ENCODE measurements at regions not wholly inside any gene's neighbourhood (a gene's known extent, or its start where the extent isn't known, plus 50 kb on each side); places are given as distances from the start of the nearest gene placed in this dataset.
"Not testable (repeated sequence)": the region's sequence is repeated elsewhere in the genome, so short reads cannot be mapped to it uniquely, and the experiment has no call there.

GRCh38 chrY:11070250-11071113 is 1542.8 kb downstream of the TSPY10 start:
- Mint-ChIP-seq H3K9me3 (peaks cover 3% of the 10 kb centered on the region), H3K27me3 (no peaks in the 10 kb centered on the region), H3K4me1 (ENCODE audit: low read depth) (no peaks in the 10 kb centered on the region), H3K4me3 (no peak overlapping the region), H3K36me3 (no peaks in the 10 kb centered on the region), H3K27ac (no peak overlapping the region)
- DNase-seq, result no peak
- ChIA-PET POLR2A (no interaction called here), CTCF (no interaction called here)
- intact Hi-C loops (cut with micrococcal nuclease), result no loop called here

- H3K27ac Mint-ChIP-seq; H3K36me3 Mint-ChIP-seq; intact Hi-C loops (cut with micrococcal nuclease); DNase-seq; H3K4me1 Mint-ChIP-seq (ENCODE audit: low read depth); H3K4me3 Mint-ChIP-seq; POLR2A ChIA-PET; CTCF ChIA-PET; H3K9me3 Mint-ChIP-seq; H3K27me3 Mint-ChIP-seq: not testable (repeated sequence)
Observed at GRCh38 chrY:11085801-11086200, 1558.1 kb downstream of the TSPY10 start.

GRCh38 chrY:11097498-11097897 is 1569.8 kb downstream of the TSPY10 start:
- H3K9me3 Mint-ChIP-seq; POLR2A ChIA-PET; CTCF ChIA-PET; H3K36me3 Mint-ChIP-seq; H3K27ac Mint-ChIP-seq; H3K27me3 Mint-ChIP-seq; DNase-seq; intact Hi-C loops (cut with micrococcal nuclease); H3K4me3 Mint-ChIP-seq; H3K4me1 Mint-ChIP-seq (ENCODE audit: low read depth): not testable (repeated sequence)

GRCh38 chrY:11098419-11098818 is 1570.7 kb downstream of the TSPY10 start:
- intact Hi-C loops (cut with micrococcal nuclease); H3K4me1 Mint-ChIP-seq (ENCODE audit: low read depth); CTCF ChIA-PET; H3K4me3 Mint-ChIP-seq; H3K9me3 Mint-ChIP-seq; H3K36me3 Mint-ChIP-seq; POLR2A ChIA-PET; DNase-seq; H3K27ac Mint-ChIP-seq; H3K27me3 Mint-ChIP-seq: not testable (repeated sequence)

GRCh38 chrY:11099004-11099403 is 1571.3 kb downstream of the TSPY10 start:
- Mint-ChIP-seq H3K4me1 (ENCODE audit: low read depth) (no peaks in the 10 kb centered on the region), H3K9me3 (peaks cover 6% of the 10 kb centered on the region), H3K4me3 (no peak overlapping the region), H3K36me3 (no peaks in the 10 kb centered on the region), H3K27me3 (no peaks in the 10 kb centered on the region), H3K27ac (no peak overlapping the region)
- DNase-seq, result no peak
- intact Hi-C loops (cut with micrococcal nuclease), result no loop called here
- CTCF ChIA-PET, result no interaction called here
- POLR2A ChIA-PET, result no interaction called here

GRCh38 chrY:11100472-11100871 is 1572.8 kb downstream of the TSPY10 start:
- H3K36me3 Mint-ChIP-seq; H3K27ac Mint-ChIP-seq; H3K4me1 Mint-ChIP-seq (ENCODE audit: low read depth); H3K4me3 Mint-ChIP-seq; H3K27me3 Mint-ChIP-seq; H3K9me3 Mint-ChIP-seq; DNase-seq; CTCF ChIA-PET; POLR2A ChIA-PET; intact Hi-C loops (cut with micrococcal nuclease): not testable (repeated sequence)

GRCh38 chrY:11102987-11103386 is 1575.3 kb downstream of the TSPY10 start:
- intact Hi-C loops (cut with micrococcal nuclease); H3K9me3 Mint-ChIP-seq; H3K4me1 Mint-ChIP-seq (ENCODE audit: low read depth); DNase-seq; H3K36me3 Mint-ChIP-seq; H3K27me3 Mint-ChIP-seq; CTCF ChIA-PET; H3K27ac Mint-ChIP-seq; H3K4me3 Mint-ChIP-seq; POLR2A ChIA-PET: not testable (repeated sequence)

- CTCF ChIA-PET; H3K4me3 Mint-ChIP-seq; H3K9me3 Mint-ChIP-seq; POLR2A ChIA-PET; H3K27me3 Mint-ChIP-seq; H3K27ac Mint-ChIP-seq; H3K36me3 Mint-ChIP-seq; H3K4me1 Mint-ChIP-seq (ENCODE audit: low read depth); intact Hi-C loops (cut with micrococcal nuclease); DNase-seq: not testable (repeated sequence)
Observed at GRCh38 chrY:11107127-11107918, 1579.6 kb downstream of the TSPY10 start.

GRCh38 chrY:11151724-11152123 is 1549.3 kb upstream of the USP9Y start:
- POLR2A ChIA-PET; H3K9me3 Mint-ChIP-seq; DNase-seq; intact Hi-C loops (cut with micrococcal nuclease); H3K27me3 Mint-ChIP-seq; H3K4me1 Mint-ChIP-seq (ENCODE audit: low read depth); H3K4me3 Mint-ChIP-seq; H3K36me3 Mint-ChIP-seq; H3K27ac Mint-ChIP-seq; CTCF ChIA-PET: not testable (repeated sequence)

- H3K4me3 Mint-ChIP-seq; H3K36me3 Mint-ChIP-seq; CTCF ChIA-PET; intact Hi-C loops (cut with micrococcal nuclease); H3K4me1 Mint-ChIP-seq (ENCODE audit: low read depth); H3K9me3 Mint-ChIP-seq; POLR2A ChIA-PET; H3K27me3 Mint-ChIP-seq; H3K27ac Mint-ChIP-seq: not testable (repeated sequence)
- peak; percentile 10 for DNase-seq
Observed at GRCh38 chrY:11156100-11156499, 1544.9 kb upstream of the USP9Y start.

- H3K27me3 Mint-ChIP-seq; POLR2A ChIA-PET; H3K27ac Mint-ChIP-seq; CTCF ChIA-PET; H3K4me1 Mint-ChIP-seq (ENCODE audit: low read depth); H3K4me3 Mint-ChIP-seq; H3K9me3 Mint-ChIP-seq; DNase-seq; H3K36me3 Mint-ChIP-seq; intact Hi-C loops (cut with micrococcal nuclease): not testable (repeated sequence)
Observed at GRCh38 chrY:11156846-11157245, 1544.2 kb upstream of the USP9Y start.

- CTCF ChIA-PET; intact Hi-C loops (cut with micrococcal nuclease); H3K27ac Mint-ChIP-seq; POLR2A ChIA-PET; H3K4me1 Mint-ChIP-seq (ENCODE audit: low read depth); DNase-seq; H3K9me3 Mint-ChIP-seq; H3K27me3 Mint-ChIP-seq; H3K4me3 Mint-ChIP-seq; H3K36me3 Mint-ChIP-seq: not testable (repeated sequence)
Observed at GRCh38 chrY:11177033-11177432, 1524.0 kb upstream of the USP9Y start.

GRCh38 chrY:11201133-11201532 is 1499.9 kb upstream of the USP9Y start:
- H3K36me3 Mint-ChIP-seq; H3K27ac Mint-ChIP-seq; CTCF ChIA-PET; H3K4me3 Mint-ChIP-seq; H3K27me3 Mint-ChIP-seq; DNase-seq; intact Hi-C loops (cut with micrococcal nuclease); H3K9me3 Mint-ChIP-seq; POLR2A ChIA-PET; H3K4me1 Mint-ChIP-seq (ENCODE audit: low read depth): not testable (repeated sequence)
